Trophoblast cell (in vitro differentiated cells and primary cell): ENCODE measurements at regions not wholly inside any gene's neighbourhood (a gene's known extent, or its start where the extent isn't known, plus 50 kb on each side); places are given as distances from the start of the nearest gene placed in this dataset.
A peak's percentile ranks its signal among the peaks of the same experiment; 100 is the strongest.

Source experiments
- DNase-seq, 2 donors: peaks; one replicate each; pipeline ENCODE4 v3.0.0-alpha.2; 2016
- H2AFZ ChIP-seq: 2 replicates; pipeline ENCODE4 v1.6.1; 2013; ENCODE audit warnings: low read length, moderate library complexity, mild to moderate bottlenecking; ENCODE audit not compliant: insufficient read depth, poor library complexity
- H2AK5ac ChIP-seq: 2 replicates; pipeline ENCODE4 v1.6.1; 2013; ENCODE audit warnings: mild to moderate bottlenecking, low read length
- H2BK120ac ChIP-seq: 2 replicates; pipeline ENCODE4 v1.6.1; 2013; ENCODE audit warnings: low read length, mild to moderate bottlenecking, moderate library complexity; ENCODE audit not compliant: insufficient read depth, poor library complexity
- H2BK12ac ChIP-seq: 2 replicates; pipeline ENCODE4 v1.6.1; 2013; ENCODE audit warnings: mild to moderate bottlenecking, low read length, moderate library complexity
- H2BK5ac ChIP-seq: 2 replicates; pipeline ENCODE4 v1.6.1; 2013; ENCODE audit warnings: low read length, low read depth, moderate library complexity, mild to moderate bottlenecking; ENCODE audit not compliant: poor library complexity
- H3K14ac ChIP-seq: 2 replicates; pipeline ENCODE4 v1.6.1; 2013; ENCODE audit warnings: mild to moderate bottlenecking, low read length
- H3K18ac ChIP-seq: 2 replicates; pipeline ENCODE4 v1.6.1; 2013; ENCODE audit warnings: mild to moderate bottlenecking, low read length
- H3K23ac ChIP-seq: 2 replicates; pipeline ENCODE4 v1.6.1; 2013; ENCODE audit warnings: low read length
- H3K27ac ChIP-seq: 2 replicates; pipeline ENCODE4 v1.5.1; 2013; ENCODE audit warnings: low read depth, mild to moderate bottlenecking, inconsistent platforms, low read length, moderate library complexity
- H3K27me3 ChIP-seq: 2 replicates; pipeline ENCODE4 v1.6.1; 2013; ENCODE audit warnings: inconsistent platforms, mild to moderate bottlenecking, low read length, moderate library complexity; ENCODE audit not compliant: insufficient read depth
- H3K36me3 ChIP-seq, 2 experiments: 1 replicate in 1 of 2; 2 replicates in 1 of 2; pipeline ENCODE4 v1.6.1; 2013; ENCODE audit warnings: low read length in 2 of 2, mild to moderate bottlenecking in 2 of 2, moderate library complexity in 1 of 2; ENCODE audit not compliant: insufficient read depth in 2 of 2, control insufficient read depth in 1 of 2
- H3K4ac ChIP-seq: 2 replicates; pipeline ENCODE4 v1.6.1; 2013; ENCODE audit warnings: low read depth, mild to moderate bottlenecking, low read length, moderate library complexity
- H3K4me1 ChIP-seq, 2 experiments: 1 replicate in 1 of 2; 2 replicates in 1 of 2; pipeline ENCODE4 v1.6.1; 2013; ENCODE audit warnings: low read length in 2 of 2, mild to moderate bottlenecking in 2 of 2, moderate library complexity in 1 of 2; ENCODE audit not compliant: insufficient read depth in 2 of 2, control insufficient read depth in 1 of 2
- H3K4me2 ChIP-seq: 2 replicates; pipeline ENCODE4 v1.6.1; 2013; ENCODE audit warnings: inconsistent platforms, mild to moderate bottlenecking, low read length, moderate library complexity
- H3K4me3 ChIP-seq: 2 replicates; pipeline ENCODE4 v1.5.1; 2013; ENCODE audit warnings: mild to moderate bottlenecking, low read depth, low read length, inconsistent platforms
- H3K79me1 ChIP-seq: one replicate; pipeline ENCODE4 v1.6.1; 2013; ENCODE audit warnings: low read length
- H3K79me2 ChIP-seq: 2 replicates; pipeline ENCODE4 v1.6.1; 2013; ENCODE audit warnings: low read length, mild to moderate bottlenecking; ENCODE audit not compliant: control insufficient read depth, insufficient read depth, poor library complexity
- H3K9ac ChIP-seq: 2 replicates; pipeline ENCODE4 v1.6.1; 2013; ENCODE audit warnings: mild to moderate bottlenecking, low read length
- H3K9me3 ChIP-seq: 2 replicates; pipeline ENCODE4 v1.6.1; 2013; ENCODE audit warnings: low read depth, mild to moderate bottlenecking, control low read depth, inconsistent platforms, low read length; ENCODE audit not compliant: insufficient read depth
- H4K12ac ChIP-seq: 2 replicates; pipeline ENCODE4 v1.6.1; 2013; ENCODE audit warnings: low read depth, mild to moderate bottlenecking, low read length, moderate library complexity
- H4K8ac ChIP-seq: 2 replicates; pipeline ENCODE4 v1.6.1; 2013; ENCODE audit warnings: low read depth, mild to moderate bottlenecking, low read length, moderate library complexity
- H4K91ac ChIP-seq: one replicate; pipeline ENCODE4 v1.6.1; 2013; ENCODE audit warnings: low read depth, mild to moderate bottlenecking, low read length, moderate library complexity
- WGBS: extraction: QIAGEN DNeasy Blood & Tissue Kit; methylation state at CpG from one replicate; pipeline ENCODE4 v1.1.7; 2013; ENCODE audit warnings: missing lambda C conversion rate; ENCODE audit not compliant: insufficient read length, insufficient coverage; ENCODE audit errors: extremely low coverage; 5-methylcytosine and 5-hydroxymethylcytosine counted together

GRCh38 chr5:89260254-89260653 lies 377.3 kb upstream of the MEF2C start:
- Histone ChIP-seq H3K79me2 (no peaks in the 10 kb centered on the region), H3K23ac (no peak overlapping the region), H2AFZ (no peak overlapping the region), H3K4ac (no peak overlapping the region), H3K4me3 (no peak overlapping the region), H3K4me1 (no peaks in the 10 kb centered on the region), H2BK120ac (no peak overlapping the region), H3K9me3 (no peaks in the 10 kb centered on the region), H4K8ac (no peak overlapping the region), H2BK12ac (no peak overlapping the region), H3K27ac (no peak overlapping the region), H2BK5ac (no peak overlapping the region), H3K4me2 (no peak overlapping the region), H3K36me3 (no peaks in the 10 kb centered on the region), H3K27me3 (no peaks in the 10 kb centered on the region), H3K14ac (no peak overlapping the region), H4K12ac (no peak overlapping the region), H2AK5ac (no peak overlapping the region), H3K79me1 (no peaks in the 10 kb centered on the region), H4K91ac (no peak overlapping the region), H3K18ac (no peak overlapping the region), H3K9ac (no peak overlapping the region)
- WGBS, result no CpG with 5 or more reads among the region's 3 CpGs
- no peak for DNase-seq

GRCh38 chr5:89255845-89256463 lies 373.0 kb upstream of the MEF2C start:
- H3K4me3 ChIP-seq, result no peak overlapping the region
- no peak overlapping the region for H3K4me2 ChIP-seq
- H3K23ac ChIP-seq, result no peak overlapping the region
- H3K14ac ChIP-seq, result no peak overlapping the region
- no peak overlapping the region for H4K8ac ChIP-seq
- no peak overlapping the region for H2AFZ ChIP-seq
- no peak overlapping the region for H3K18ac ChIP-seq
- no peak for DNase-seq
- H3K79me1 ChIP-seq, result no peaks in the 10 kb centered on the region
- no peak overlapping the region for H4K12ac ChIP-seq
- H3K9me3 ChIP-seq, result no peaks in the 10 kb centered on the region
- H3K4me1 ChIP-seq, result no peaks in the 10 kb centered on the region
- no peaks in the 10 kb centered on the region for H3K36me3 ChIP-seq
- no peak overlapping the region for H2BK12ac ChIP-seq
- no peak overlapping the region for H2AK5ac ChIP-seq
- no peak overlapping the region for H3K27ac ChIP-seq
- peak overlapping the region; percentile 58 for H4K91ac ChIP-seq
- H2BK120ac ChIP-seq, result no peak overlapping the region
- H3K27me3 ChIP-seq, result no peaks in the 10 kb centered on the region
- H3K79me2 ChIP-seq, result no peaks in the 10 kb centered on the region
- H2BK5ac ChIP-seq, result no peak overlapping the region
- no CpG with 5 or more reads among the region's 5 CpGs for WGBS
- H3K4ac ChIP-seq, result no peak overlapping the region
- H3K9ac ChIP-seq, result no peak overlapping the region

- no peak overlapping the region for H3K27ac ChIP-seq
- no peak overlapping the region for H2BK120ac ChIP-seq
- H3K79me1 ChIP-seq, result no peaks in the 10 kb centered on the region
- no CpG with 5 or more reads among the region's 5 CpGs for WGBS
- no peak for DNase-seq
- H2BK5ac ChIP-seq, result no peak overlapping the region
- H2AFZ ChIP-seq, result no peak overlapping the region
- H4K91ac ChIP-seq, result no peak overlapping the region
- H3K4me1 ChIP-seq, result no peaks in the 10 kb centered on the region
- no peak overlapping the region for H2AK5ac ChIP-seq
- no peak overlapping the region for H2BK12ac ChIP-seq
- H3K18ac ChIP-seq, result no peak overlapping the region
- H3K36me3 ChIP-seq, result no peaks in the 10 kb centered on the region
- no peak overlapping the region for H3K9ac ChIP-seq
- H4K8ac ChIP-seq, result no peak overlapping the region
- H3K9me3 ChIP-seq, result no peaks in the 10 kb centered on the region
- H3K79me2 ChIP-seq, result no peaks in the 10 kb centered on the region
- no peak overlapping the region for H3K4me2 ChIP-seq
- H3K27me3 ChIP-seq, result no peaks in the 10 kb centered on the region
- no peak overlapping the region for H3K4ac ChIP-seq
- H3K4me3 ChIP-seq, result no peak overlapping the region
- no peak overlapping the region for H3K23ac ChIP-seq
- no peak overlapping the region for H3K14ac ChIP-seq
- no peak overlapping the region for H4K12ac ChIP-seq
These were observed 370.8 kb upstream of the MEF2C start for GRCh38 chr5:89253666-89254352.

- Histone ChIP-seq H2AK5ac (no peak overlapping the region), H2BK120ac (no peak overlapping the region), H4K91ac (no peak overlapping the region), H2BK12ac (no peak overlapping the region), H3K27ac (no peak overlapping the region), H3K79me2 (no peaks in the 10 kb centered on the region), H3K14ac (no peak overlapping the region), H3K4me3 (no peak overlapping the region), H3K18ac (no peak overlapping the region), H3K4me1 (no peaks in the 10 kb centered on the region), H3K9me3 (no peaks in the 10 kb centered on the region), H2AFZ (no peak overlapping the region), H3K36me3 (no peaks in the 10 kb centered on the region), H4K12ac (no peak overlapping the region), H3K27me3 (no peaks in the 10 kb centered on the region), H3K4ac (no peak overlapping the region), H3K9ac (no peak overlapping the region), H2BK5ac (no peak overlapping the region), H3K79me1 (no peaks in the 10 kb centered on the region), H3K23ac (no peak overlapping the region), H4K8ac (no peak overlapping the region), H3K4me2 (no peak overlapping the region)
- no peak for DNase-seq
- WGBS, result no CpG with 5 or more reads among the region's 1 CpG
These were observed 363.9 kb upstream of the MEF2C start for GRCh38 chr5:89246864-89247263.
